ENCODE measurements at regions not wholly inside any gene's neighbourhood (a gene's known extent, or its start where the extent isn't known, plus 50 kb on each side); places are given as distances from the start of the nearest gene placed in this dataset.
"Not testable (repeated sequence)": the region's sequence is repeated elsewhere in the genome, so short reads cannot be mapped to it uniquely, and the experiment has no call there.

DNA sequence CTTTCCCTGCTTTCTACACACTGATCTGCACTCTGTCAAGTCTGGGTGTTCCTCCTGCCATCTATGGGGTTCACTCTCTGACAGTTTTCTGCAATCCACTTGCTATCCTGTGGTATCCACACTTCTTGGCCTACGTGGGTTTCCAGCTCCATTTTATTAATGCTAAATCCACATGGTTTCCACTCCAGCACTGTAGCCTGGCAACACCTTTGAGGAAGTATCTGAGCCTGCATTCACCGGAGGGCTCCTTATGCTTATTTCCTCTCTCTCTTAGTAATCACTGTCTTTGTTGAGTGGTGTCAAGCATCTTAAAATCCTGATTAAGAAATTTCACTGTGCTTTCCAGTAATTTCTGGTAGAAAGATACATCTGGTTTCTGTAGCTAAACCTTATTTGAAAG, 703.7 kb downstream of the TMEM121 start:
- no peak overlapping the region for H3K4me3 ChIP-seq (IDR thresholded peaks at IDR 0.05; ENCODE audit: insufficient read depth, low read depth, low read length)
- H3K9ac ChIP-seq = no peak overlapping the region
- no peaks in the 10 kb centered on the region for H3K79me2 ChIP-seq (ENCODE audit: insufficient read depth, low read depth)
- H3K27ac ChIP-seq = no peak overlapping the region
- H2AFZ ChIP-seq (ENCODE audit: low read depth) = no peak overlapping the region
- TF ChIP-seq, protein P1, sequence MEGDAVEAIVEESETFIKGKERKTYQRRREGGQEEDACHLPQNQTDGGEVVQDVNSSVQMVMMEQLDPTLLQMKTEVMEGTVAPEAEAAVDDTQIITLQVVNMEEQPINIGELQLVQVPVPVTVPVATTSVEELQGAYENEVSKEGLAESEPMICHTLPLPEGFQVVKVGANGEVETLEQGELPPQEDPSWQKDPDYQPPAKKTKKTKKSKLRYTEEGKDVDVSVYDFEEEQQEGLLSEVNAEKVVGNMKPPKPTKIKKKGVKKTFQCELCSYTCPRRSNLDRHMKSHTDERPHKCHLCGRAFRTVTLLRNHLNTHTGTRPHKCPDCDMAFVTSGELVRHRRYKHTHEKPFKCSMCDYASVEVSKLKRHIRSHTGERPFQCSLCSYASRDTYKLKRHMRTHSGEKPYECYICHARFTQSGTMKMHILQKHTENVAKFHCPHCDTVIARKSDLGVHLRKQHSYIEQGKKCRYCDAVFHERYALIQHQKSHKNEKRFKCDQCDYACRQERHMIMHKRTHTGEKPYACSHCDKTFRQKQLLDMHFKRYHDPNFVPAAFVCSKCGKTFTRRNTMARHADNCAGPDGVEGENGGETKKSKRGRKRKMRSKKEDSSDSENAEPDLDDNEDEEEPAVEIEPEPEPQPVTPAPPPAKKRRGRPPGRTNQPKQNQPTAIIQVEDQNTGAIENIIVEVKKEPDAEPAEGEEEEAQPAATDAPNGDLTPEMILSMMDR (conservative IDR thresholded peaks at IDR 0.05; ENCODE audit: low read depth, low read length) = no peak
- no peaks in the 10 kb centered on the region for H3K27me3 ChIP-seq (ENCODE audit: insufficient read depth, low read depth)
- no peak overlapping the region for H3K4me2 ChIP-seq
- no peaks in the 10 kb centered on the region for H3K36me3 ChIP-seq (ENCODE audit: insufficient read depth)
- H3K4me1 ChIP-seq (ENCODE audit: low read depth, poor library complexity, severe bottlenecking) = no peaks in the 10 kb centered on the region
- no peaks in the 10 kb centered on the region for H4K20me1 ChIP-seq (ENCODE audit: insufficient read depth)

DNA sequence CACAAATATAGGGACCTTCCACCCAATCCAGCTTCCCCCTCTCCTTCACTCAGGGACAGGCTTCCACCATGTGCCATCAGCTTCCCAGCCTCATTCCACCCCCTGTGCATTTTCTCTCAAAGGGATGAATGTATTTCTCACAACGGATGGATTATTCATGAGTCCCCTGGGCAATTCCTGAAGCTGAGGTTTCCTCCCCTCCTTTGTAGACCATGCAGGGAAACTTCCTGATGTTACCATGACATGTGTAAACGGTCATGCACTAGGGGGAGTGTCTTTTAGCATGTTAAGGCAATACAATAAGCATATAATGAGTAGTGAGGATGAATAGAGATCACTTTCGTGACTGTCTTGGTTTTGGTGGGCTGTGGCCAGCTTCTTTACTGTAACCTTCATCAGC, 706.8 kb downstream of the TMEM121 start:
- H3K9ac ChIP-seq; H3K4me1 ChIP-seq (ENCODE audit: low read depth, poor library complexity, severe bottlenecking); H2AFZ ChIP-seq (ENCODE audit: low read depth); H3K27ac ChIP-seq; H4K20me1 ChIP-seq (ENCODE audit: insufficient read depth); H3K4me3 ChIP-seq (IDR thresholded peaks at IDR 0.05; ENCODE audit: insufficient read depth, low read depth, low read length); H3K27me3 ChIP-seq (ENCODE audit: insufficient read depth, low read depth); H3K79me2 ChIP-seq (ENCODE audit: insufficient read depth, low read depth); H3K4me2 ChIP-seq; H3K36me3 ChIP-seq (ENCODE audit: insufficient read depth): not testable (repeated sequence)

DNA sequence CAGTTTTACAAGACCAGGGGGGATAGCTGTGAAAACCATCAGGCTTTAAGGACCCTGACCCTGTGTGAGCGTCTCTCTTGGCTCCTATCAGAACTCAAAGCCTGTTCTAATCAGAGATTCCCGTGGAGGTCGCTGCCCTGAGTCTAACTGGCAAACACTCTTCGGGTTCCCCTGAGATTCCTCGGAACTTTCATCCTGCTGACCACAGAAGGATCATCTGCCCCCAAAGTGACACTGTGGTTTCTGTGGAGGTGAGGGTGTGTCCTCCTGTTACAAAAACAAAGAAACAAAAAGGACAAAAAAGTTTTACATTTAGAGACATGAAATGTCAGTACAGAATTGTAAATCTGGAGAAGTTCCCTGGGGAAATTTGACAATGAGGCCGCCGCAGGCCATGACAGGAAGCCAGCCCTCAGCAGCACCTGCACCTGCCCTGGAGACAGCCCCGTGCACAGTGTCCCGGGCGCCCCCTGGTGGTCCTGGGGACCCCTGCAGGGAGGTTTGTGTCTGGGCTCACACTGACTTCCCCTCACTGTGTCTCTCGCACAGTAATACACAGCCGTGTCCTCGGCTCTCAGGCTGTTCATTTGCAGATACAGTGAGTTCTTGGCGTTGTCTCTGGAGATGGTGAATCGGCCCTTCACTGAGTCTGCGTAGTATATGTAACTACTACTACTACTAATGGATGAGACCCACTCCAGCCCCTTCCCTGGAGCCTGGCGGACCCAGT, 708.3 kb downstream of the TMEM121 start:
- H4K20me1 ChIP-seq (ENCODE audit: insufficient read depth); H3K79me2 ChIP-seq (ENCODE audit: insufficient read depth, low read depth); H3K36me3 ChIP-seq (ENCODE audit: insufficient read depth); H3K27me3 ChIP-seq (ENCODE audit: insufficient read depth, low read depth); H3K9ac ChIP-seq; H3K4me3 ChIP-seq (IDR thresholded peaks at IDR 0.05; ENCODE audit: insufficient read depth, low read depth, low read length); H3K4me1 ChIP-seq (ENCODE audit: low read depth, poor library complexity, severe bottlenecking); H3K4me2 ChIP-seq; H3K27ac ChIP-seq: not testable (repeated sequence)
- peak overlapping the region; percentile 44; the same call in 1 of the 2 replicates for H2AFZ ChIP-seq (ENCODE audit: low read depth)
- TF ChIP-seq, protein P1 (conservative IDR thresholded peaks at IDR 0.05; ENCODE audit: low read depth, low read length) = peak; percentile 55

DNA sequence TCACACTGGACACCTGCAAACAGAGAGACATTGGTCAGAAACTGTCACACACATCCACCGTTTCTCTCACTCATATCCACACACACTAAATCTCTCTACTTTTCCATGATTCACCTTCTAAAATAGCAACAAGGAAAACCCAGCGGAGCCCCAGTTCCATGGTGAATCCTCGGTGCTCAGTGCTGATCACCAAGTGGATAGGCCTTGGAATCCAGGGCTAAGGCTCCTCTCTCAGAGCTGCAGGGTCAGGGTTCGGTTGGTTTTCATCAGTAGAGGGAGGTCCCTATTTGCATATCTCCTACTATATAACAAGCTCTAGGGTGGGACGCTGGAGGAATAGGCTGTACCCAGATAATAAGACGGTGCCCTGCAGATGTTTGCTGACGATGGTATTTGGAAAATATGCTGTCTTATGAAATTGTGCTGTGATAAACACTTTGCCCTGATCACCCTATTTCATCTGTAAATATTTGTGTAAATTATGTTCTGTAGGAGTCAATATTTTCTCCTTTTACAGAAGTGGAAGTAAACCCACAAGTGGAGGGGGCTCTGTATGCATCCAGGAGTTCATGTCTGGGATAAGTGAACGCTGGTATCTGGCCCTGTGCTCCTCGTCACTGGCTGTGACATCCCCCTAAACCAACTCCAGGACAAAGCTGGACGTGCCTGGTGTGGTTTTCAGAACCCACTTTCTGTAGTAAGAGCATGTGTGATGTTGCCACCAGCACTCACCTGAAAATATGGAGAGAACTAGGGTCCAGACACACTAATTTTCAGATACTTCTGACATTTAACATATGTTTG, 709.2 kb downstream of the TMEM121 start:
- Histone ChIP-seq H3K4me3 (IDR thresholded peaks at IDR 0.05; ENCODE audit: insufficient read depth, low read depth, low read length) (no peak overlapping the region), H3K4me2 (no peak overlapping the region), H3K9ac (no peak overlapping the region), H3K79me2 (ENCODE audit: insufficient read depth, low read depth) (no peaks in the 10 kb centered on the region), H3K36me3 (ENCODE audit: insufficient read depth) (no peaks in the 10 kb centered on the region), H2AFZ (ENCODE audit: low read depth) (peak overlapping the region; percentile 44; the same call in 1 of the 2 replicates), H3K27ac (no peak overlapping the region), H3K27me3 (ENCODE audit: insufficient read depth, low read depth) (no peaks in the 10 kb centered on the region), H4K20me1 (ENCODE audit: insufficient read depth) (no peaks in the 10 kb centered on the region), H3K4me1 (ENCODE audit: low read depth, poor library complexity, severe bottlenecking) (no peaks in the 10 kb centered on the region)
- TF ChIP-seq, protein P1 (conservative IDR thresholded peaks at IDR 0.05; ENCODE audit: low read depth, low read length) = no peak
